Endothelial cell (in vitro differentiated cells): ENCODE measurements at regions not wholly inside any gene's neighbourhood (a gene's known extent, or its start where the extent isn't known, plus 50 kb on each side); places are given as distances from the start of the nearest gene placed in this dataset.

Experiments used
- DNase-seq: peaks from one replicate; pipeline ENCODE4 v3.0.0; 2021; ENCODE audit warnings: low spot score
- H3K27ac Mint-ChIP-seq: one replicate; pipeline ENCODE4 v1.8.0; 2021; ENCODE audit warnings: mixed read lengths, inconsistent platforms; ENCODE audit not compliant: unreplicated experiment
- H3K27me3 Mint-ChIP-seq: one replicate; pipeline ENCODE4 v1.8.0; 2021; ENCODE audit warnings: mild to moderate bottlenecking, moderate library complexity, mixed read lengths, inconsistent platforms; ENCODE audit not compliant: unreplicated experiment
- H3K36me3 Mint-ChIP-seq: one replicate; pipeline ENCODE4 v1.8.0; 2021; ENCODE audit warnings: mild to moderate bottlenecking, low read depth, mixed read lengths, inconsistent platforms; ENCODE audit not compliant: unreplicated experiment
- H3K4me1 Mint-ChIP-seq: one replicate; pipeline ENCODE4 v1.8.0; 2021; ENCODE audit warnings: mild to moderate bottlenecking, mixed read lengths, inconsistent platforms; ENCODE audit not compliant: unreplicated experiment
- H3K4me3 Mint-ChIP-seq: one replicate; pipeline ENCODE4 v1.8.0; 2021; ENCODE audit warnings: mild to moderate bottlenecking, mixed read lengths, inconsistent platforms; ENCODE audit not compliant: unreplicated experiment
- H3K9me3 Mint-ChIP-seq: one replicate; pipeline ENCODE4 v1.8.0; 2021; ENCODE audit warnings: mixed read lengths, inconsistent platforms; ENCODE audit not compliant: unreplicated experiment
- CTCF ChIP-seq: fragments of 200-600 bp; sonication (generic); IDR thresholded peaks from one replicate; pipeline ENCODE4 v1.5.0; 2021; ENCODE audit warnings: antibody characterized with exemption; ENCODE audit not compliant: unreplicated experiment

DNA sequence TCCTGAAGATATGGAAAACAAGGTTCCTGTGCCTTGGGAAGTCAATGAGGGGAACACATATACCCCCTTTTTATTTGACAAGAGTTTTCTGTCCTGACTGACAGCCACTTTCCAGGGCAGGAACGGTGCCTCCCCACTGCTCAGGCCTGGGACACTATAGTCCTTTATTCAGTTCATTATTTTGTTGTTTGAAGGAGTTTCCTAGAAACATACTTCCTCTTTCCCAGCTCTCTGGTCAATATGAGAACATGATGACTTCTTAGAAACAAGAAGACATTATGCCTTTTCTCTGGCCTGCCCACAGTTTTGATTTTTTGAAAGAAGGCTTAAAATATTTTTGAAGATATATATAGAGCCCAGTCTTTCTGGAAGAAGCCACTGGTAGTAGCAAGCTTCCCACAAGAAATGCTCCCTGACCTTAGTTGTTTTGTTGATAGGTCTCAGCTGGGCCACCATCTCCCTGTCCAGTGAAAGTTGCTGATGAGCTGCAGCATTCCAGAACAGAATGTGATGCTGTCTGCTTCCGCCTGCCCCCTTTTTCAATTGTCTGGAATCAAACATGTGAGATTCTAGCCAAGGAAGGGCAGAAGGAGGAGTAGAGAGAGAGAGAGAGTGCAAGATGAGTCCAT, 122.7 kb upstream of the ADRA1D start:
- H3K27me3 Mint-ChIP-seq: no peaks in the 10 kb centered on the region
- no peak for DNase-seq
- H3K36me3 Mint-ChIP-seq: no peaks in the 10 kb centered on the region
- H3K9me3 Mint-ChIP-seq: no peaks in the 10 kb centered on the region
- H3K4me3 Mint-ChIP-seq: no peak overlapping the region
- no peak overlapping the region for H3K27ac Mint-ChIP-seq
- H3K4me1 Mint-ChIP-seq: no peaks in the 10 kb centered on the region
- no peak for TF ChIP-seq CTCF

GRCh38 chr20:4370851-4371250, 121.8 kb upstream of the ADRA1D start:
- DNase-seq: no peak
- H3K9me3 Mint-ChIP-seq: no peaks in the 10 kb centered on the region
- TF ChIP-seq CTCF: no peak
- no peaks in the 10 kb centered on the region for H3K36me3 Mint-ChIP-seq
- no peaks in the 10 kb centered on the region for H3K27me3 Mint-ChIP-seq
- no peak overlapping the region for H3K4me3 Mint-ChIP-seq
- no peaks in the 10 kb centered on the region for H3K4me1 Mint-ChIP-seq
- H3K27ac Mint-ChIP-seq: no peak overlapping the region

- DNase-seq: no peak
- no peaks in the 10 kb centered on the region for H3K9me3 Mint-ChIP-seq
- H3K4me3 Mint-ChIP-seq: no peak overlapping the region
- no peak overlapping the region for H3K27ac Mint-ChIP-seq
- no peaks in the 10 kb centered on the region for H3K36me3 Mint-ChIP-seq
- no peak for TF ChIP-seq CTCF
- H3K27me3 Mint-ChIP-seq: no peaks in the 10 kb centered on the region
- H3K4me1 Mint-ChIP-seq: no peaks in the 10 kb centered on the region
Observed at GRCh38 chr20:4369798-4370124, 120.7 kb upstream of the ADRA1D start.

GRCh38 chr20:4369119-4369797, 120.2 kb upstream of the ADRA1D start:
- no peaks in the 10 kb centered on the region for H3K4me1 Mint-ChIP-seq
- no peak overlapping the region for H3K4me3 Mint-ChIP-seq
- no peak for TF ChIP-seq CTCF
- no peaks in the 10 kb centered on the region for H3K9me3 Mint-ChIP-seq
- H3K36me3 Mint-ChIP-seq: no peaks in the 10 kb centered on the region
- H3K27ac Mint-ChIP-seq: no peak overlapping the region
- no peaks in the 10 kb centered on the region for H3K27me3 Mint-ChIP-seq
- DNase-seq: no peak

- Mint-ChIP-seq H3K27ac (no peak overlapping the region), H3K27me3 (peaks cover 2% of the 10 kb centered on the region), H3K4me3 (no peak overlapping the region), H3K4me1 (no peaks in the 10 kb centered on the region), H3K9me3 (no peaks in the 10 kb centered on the region), H3K36me3 (no peaks in the 10 kb centered on the region)
- no peak for DNase-seq
- TF ChIP-seq CTCF: no peak
Observed at GRCh38 chr20:4366076-4366475, 117.0 kb upstream of the ADRA1D start.
